ENCODE measurements at regions not wholly inside any gene's neighbourhood (a gene's known extent, or its start where the extent isn't known, plus 50 kb on each side); places are given as distances from the start of the nearest gene placed in this dataset.

- Histone ChIP-seq H3K4me1 (no peaks in the 10 kb centered on the region), H3K36me3 (no peaks in the 10 kb centered on the region), H3K9ac (ENCODE audit: low read depth in 2 of 2, low read length in 2 of 2) (no peak overlapping the region), H3K4me3 (no peak overlapping the region), H3K27ac (no peak overlapping the region), H3K9me3 (no peaks in the 10 kb centered on the region), H3K27me3 (no peaks in the 10 kb centered on the region)
- TF ChIP-seq CTCF (IDR thresholded peaks at IDR 0.05), result no peak
- intact Hi-C loops (cut with DNase I), result no loop called here
- DNase-seq, result no peak
Observed at GRCh38 chr13:50450279-50450678, 393.2 kb downstream of the DLEU7 start.

GRCh38 chr13:50451609-50452008 lies 391.9 kb downstream of the DLEU7 start:
- Histone ChIP-seq H3K9ac (ENCODE audit: low read depth in 2 of 2, low read length in 2 of 2) (no peak overlapping the region), H3K4me1 (no peaks in the 10 kb centered on the region), H3K4me3 (no peak overlapping the region), H3K27ac (no peak overlapping the region), H3K36me3 (no peaks in the 10 kb centered on the region), H3K9me3 (no peaks in the 10 kb centered on the region), H3K27me3 (no peaks in the 10 kb centered on the region)
- intact Hi-C loops (cut with DNase I), result no loop called here
- no peak for DNase-seq
- TF ChIP-seq CTCF (IDR thresholded peaks at IDR 0.05), result no peak

GRCh38 chr13:50452028-50452427 lies 391.5 kb downstream of the DLEU7 start:
- H3K4me3 ChIP-seq, result no peak overlapping the region
- H3K27me3 ChIP-seq, result no peaks in the 10 kb centered on the region
- no peaks in the 10 kb centered on the region for H3K9me3 ChIP-seq
- no peak overlapping the region for H3K9ac ChIP-seq (ENCODE audit: low read depth in 2 of 2, low read length in 2 of 2)
- no peaks in the 10 kb centered on the region for H3K4me1 ChIP-seq
- no peak for TF ChIP-seq CTCF (IDR thresholded peaks at IDR 0.05)
- no peaks in the 10 kb centered on the region for H3K36me3 ChIP-seq
- intact Hi-C loops (cut with DNase I), result no loop called here
- DNase-seq, result no peak
- H3K27ac ChIP-seq, result no peak overlapping the region

- Histone ChIP-seq H3K27ac (peak overlapping the region; percentile 4), H3K9ac (ENCODE audit: low read depth in 2 of 2, low read length in 2 of 2) (no peak overlapping the region), H3K27me3 (no peaks in the 10 kb centered on the region), H3K9me3 (no peaks in the 10 kb centered on the region), H3K4me1 (no peaks in the 10 kb centered on the region), H3K4me3 (no peak overlapping the region), H3K36me3 (no peaks in the 10 kb centered on the region)
- no peak for TF ChIP-seq CTCF (IDR thresholded peaks at IDR 0.05)
- intact Hi-C loops (cut with DNase I), result no loop called here
- DNase-seq, result no peak
Observed at GRCh38 chr13:50452756-50453155, 390.7 kb downstream of the DLEU7 start.

GRCh38 chr13:50453188-50453587 lies 390.3 kb downstream of the DLEU7 start:
- no peak for TF ChIP-seq CTCF (IDR thresholded peaks at IDR 0.05)
- Histone ChIP-seq H3K9me3 (no peaks in the 10 kb centered on the region), H3K27me3 (no peaks in the 10 kb centered on the region), H3K9ac (ENCODE audit: low read depth in 2 of 2, low read length in 2 of 2) (no peak overlapping the region), H3K36me3 (no peaks in the 10 kb centered on the region), H3K4me1 (no peaks in the 10 kb centered on the region), H3K27ac (peak overlapping the region; percentile 4), H3K4me3 (no peak overlapping the region)
- intact Hi-C loops (cut with DNase I), result no loop called here
- DNase-seq, result no peak

- Histone ChIP-seq H3K36me3 (no peaks in the 10 kb centered on the region), H3K27ac (no peak overlapping the region), H3K27me3 (no peaks in the 10 kb centered on the region), H3K4me1 (no peaks in the 10 kb centered on the region), H3K9ac (ENCODE audit: low read depth in 2 of 2, low read length in 2 of 2) (no peak overlapping the region), H3K4me3 (no peak overlapping the region), H3K9me3 (no peaks in the 10 kb centered on the region)
- intact Hi-C loops (cut with DNase I), result no loop called here
- TF ChIP-seq CTCF (IDR thresholded peaks at IDR 0.05), result no peak
- DNase-seq, result no peak
Observed at GRCh38 chr13:50456111-50456510, 387.4 kb downstream of the DLEU7 start.

All from colonic mucosa (tissue), 4 donors.